Activated B cell treated with CpG ODN at 0.5 μM for 24 hours (primary cell): ENCODE measurements at regions not wholly inside any gene's neighbourhood (a gene's known extent, or its start where the extent isn't known, plus 50 kb on each side); places are given as distances from the start of the nearest gene placed in this dataset.

Experiments used
- ATAC-seq: fragments of 200-7000 bp; cut with Tn5 transposase; one replicate; pipeline ENCODE4 v1.10.0; 2021; ENCODE audit warnings: low read depth, mild to moderate bottlenecking, moderate library complexity
- CTCF ChIA-PET: fragments of 350-600 bp; sonication (Branson Sonifier 250); formaldehyde crosslinking; loops from one replicate; lab custom pipeline; 2021; ENCODE audit warnings: antibody characterized with exemption; lab: Charles Lee
- POLR2A ChIA-PET: fragments of 350-600 bp; sonication (Branson Sonifier 250); formaldehyde crosslinking; loops from one replicate; lab custom pipeline; 2021; ENCODE audit warnings: antibody characterized with exemption; lab: Charles Lee
- DNase-seq: peaks from one replicate; pipeline ENCODE4 v3.0.0; 2022
- H3K27ac Mint-ChIP-seq: one replicate; pipeline ENCODE4 v1.8.0; 2020; ENCODE audit warnings: mixed read lengths
- H3K27me3 Mint-ChIP-seq: one replicate; pipeline ENCODE4 v1.8.0; 2021; ENCODE audit warnings: mixed read lengths
- H3K36me3 Mint-ChIP-seq: one replicate; pipeline ENCODE4 v1.8.0; 2021; ENCODE audit warnings: low read depth, mixed read lengths
- H3K4me1 Mint-ChIP-seq: one replicate; pipeline ENCODE4 v1.8.0; 2021; ENCODE audit warnings: mixed read lengths
- H3K4me3 Mint-ChIP-seq: one replicate; pipeline ENCODE4 v1.8.0; 2020; ENCODE audit warnings: mild to moderate bottlenecking, mixed read lengths
- H3K9me3 Mint-ChIP-seq: one replicate; pipeline ENCODE4 v1.8.0; 2020; ENCODE audit warnings: mixed read lengths
- intact Hi-C: fragments of 100-400 bp; cut with micrococcal nuclease; formaldehyde crosslinking; loops from one replicate; pipeline ENCODE4 v1.15.1; 2024
- TF ChIP-seq, protein P1 (sequence below): fragments of 200-600 bp; IDR thresholded peaks from one replicate; pipeline ENCODE4 v1.8.0; 2022; ENCODE audit warnings: antibody characterized with exemption, mild to moderate bottlenecking

DNA sequence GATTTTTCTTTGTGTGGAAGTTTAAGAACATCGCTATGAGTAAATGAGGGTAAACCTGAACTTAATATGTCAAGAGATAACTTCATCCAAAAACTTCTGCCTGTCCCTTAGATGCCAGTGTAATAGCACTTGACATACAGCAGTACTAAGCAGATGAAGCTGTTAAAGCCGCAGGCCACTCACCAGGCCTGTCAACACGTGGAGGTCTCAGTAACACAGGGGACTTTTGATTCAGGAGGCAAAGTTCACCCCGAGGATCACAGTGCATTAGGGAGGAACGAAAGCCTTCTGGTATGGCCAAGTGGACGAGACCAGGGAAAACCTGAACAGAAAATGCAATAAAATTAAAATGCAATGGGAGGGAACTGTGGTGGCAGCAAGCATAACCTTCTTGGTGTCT, 235.7 kb downstream of the CHD9NB start:
- Mint-ChIP-seq H3K27me3 (peaks cover 6% of the 10 kb centered on the region), H3K9me3 (no peaks in the 10 kb centered on the region), H3K36me3 (no peaks in the 10 kb centered on the region), H3K27ac (no peak overlapping the region), H3K4me3 (no peak overlapping the region), H3K4me1 (no peaks in the 10 kb centered on the region)
- DNase-seq: no peak
- ChIA-PET CTCF (no interaction called here), POLR2A (no interaction called here)
- TF ChIP-seq, protein P1, sequence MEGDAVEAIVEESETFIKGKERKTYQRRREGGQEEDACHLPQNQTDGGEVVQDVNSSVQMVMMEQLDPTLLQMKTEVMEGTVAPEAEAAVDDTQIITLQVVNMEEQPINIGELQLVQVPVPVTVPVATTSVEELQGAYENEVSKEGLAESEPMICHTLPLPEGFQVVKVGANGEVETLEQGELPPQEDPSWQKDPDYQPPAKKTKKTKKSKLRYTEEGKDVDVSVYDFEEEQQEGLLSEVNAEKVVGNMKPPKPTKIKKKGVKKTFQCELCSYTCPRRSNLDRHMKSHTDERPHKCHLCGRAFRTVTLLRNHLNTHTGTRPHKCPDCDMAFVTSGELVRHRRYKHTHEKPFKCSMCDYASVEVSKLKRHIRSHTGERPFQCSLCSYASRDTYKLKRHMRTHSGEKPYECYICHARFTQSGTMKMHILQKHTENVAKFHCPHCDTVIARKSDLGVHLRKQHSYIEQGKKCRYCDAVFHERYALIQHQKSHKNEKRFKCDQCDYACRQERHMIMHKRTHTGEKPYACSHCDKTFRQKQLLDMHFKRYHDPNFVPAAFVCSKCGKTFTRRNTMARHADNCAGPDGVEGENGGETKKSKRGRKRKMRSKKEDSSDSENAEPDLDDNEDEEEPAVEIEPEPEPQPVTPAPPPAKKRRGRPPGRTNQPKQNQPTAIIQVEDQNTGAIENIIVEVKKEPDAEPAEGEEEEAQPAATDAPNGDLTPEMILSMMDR: no peak
- intact Hi-C loops: no loop called here
- ATAC-seq: no peak

DNA sequence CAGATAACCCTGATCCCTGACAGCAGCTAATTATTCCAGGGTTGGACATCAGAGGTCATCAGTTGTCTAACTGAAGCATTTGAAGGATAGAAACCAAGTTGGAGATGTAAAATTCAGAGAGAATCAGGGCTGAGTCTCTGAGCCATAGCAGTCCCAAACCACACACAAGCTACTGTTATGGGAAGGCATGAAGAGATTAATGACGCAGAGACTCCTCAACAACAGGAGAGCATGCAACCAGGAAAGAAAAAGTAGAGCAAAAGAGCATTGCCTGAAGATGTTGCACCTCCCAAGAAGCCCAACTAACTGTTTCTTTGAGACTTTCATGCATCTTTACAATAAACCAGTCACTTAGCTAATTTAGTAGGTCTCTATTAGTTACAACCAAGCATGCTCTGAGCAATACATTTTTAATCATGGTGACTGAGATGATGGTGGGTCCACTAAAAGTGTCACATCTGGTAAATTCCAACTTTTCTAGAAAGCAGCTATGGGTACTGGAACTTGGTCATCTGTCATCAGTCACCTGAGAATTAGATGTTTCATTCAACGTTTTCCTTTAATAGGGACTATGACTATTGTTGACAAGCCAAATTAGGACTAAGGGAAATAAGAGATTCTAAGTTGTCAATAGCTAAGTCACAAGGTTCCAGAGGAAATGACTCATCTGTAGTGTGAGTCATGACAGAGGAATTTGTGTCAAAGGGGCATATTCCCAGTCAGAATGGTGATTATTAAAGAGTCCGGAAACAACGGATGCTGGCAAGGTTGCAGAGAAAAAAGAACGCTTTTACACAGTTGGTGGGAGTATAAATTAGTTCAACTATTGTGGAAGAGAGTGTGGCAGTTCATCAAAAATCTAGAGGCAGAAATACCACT, 239.8 kb downstream of the CHD9NB start:
- ATAC-seq (no peak), DNase-seq (no peak)
- intact Hi-C loops: no loop called here
- Mint-ChIP-seq H3K27ac (no peak overlapping the region), H3K36me3 (no peaks in the 10 kb centered on the region), H3K4me3 (no peak overlapping the region), H3K4me1 (no peaks in the 10 kb centered on the region), H3K27me3 (no peaks in the 10 kb centered on the region), H3K9me3 (no peaks in the 10 kb centered on the region)
- TF ChIP-seq, protein P1: no peak
- POLR2A ChIA-PET: no interaction called here
- CTCF ChIA-PET: no interaction called here

DNA sequence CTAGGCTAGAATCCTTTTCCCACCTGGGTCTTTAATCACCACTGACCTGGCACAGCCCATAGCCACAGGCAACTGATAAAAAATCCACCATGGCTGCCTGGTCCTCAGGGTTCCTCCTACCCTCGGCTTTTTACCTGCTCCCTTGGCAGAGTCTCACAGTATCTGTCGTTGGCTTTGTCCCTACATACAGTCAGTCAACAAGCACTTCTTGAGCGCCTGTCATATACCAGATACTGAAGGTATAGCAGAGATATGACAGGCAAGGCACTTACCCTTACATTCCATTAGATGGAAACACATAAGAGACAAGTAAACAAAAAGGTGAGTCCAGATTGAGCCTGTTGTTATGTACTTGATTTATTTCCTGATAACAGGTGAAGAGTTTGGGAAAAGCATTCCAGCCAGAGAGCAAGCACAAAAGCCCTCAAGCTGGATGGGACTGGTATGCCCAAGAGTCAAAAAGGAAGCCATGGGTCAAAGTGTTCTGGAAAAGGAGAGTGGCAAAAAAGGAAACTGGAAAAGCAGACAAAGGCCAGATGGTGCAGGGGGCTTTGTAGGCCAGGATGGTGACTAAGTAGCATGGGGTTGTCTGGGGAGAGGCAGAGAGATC, 247.0 kb downstream of the CHD9NB start:
- no peaks in the 10 kb centered on the region for H3K27me3 Mint-ChIP-seq
- TF ChIP-seq, protein P1: no peak
- ATAC-seq (no peak), DNase-seq (no peak)
- no peaks in the 10 kb centered on the region for H3K36me3 Mint-ChIP-seq
- intact Hi-C loops: no loop called here
- H3K9me3 Mint-ChIP-seq: peaks cover 5% of the 10 kb centered on the region
- H3K27ac Mint-ChIP-seq: no peak overlapping the region
- no peak overlapping the region for H3K4me3 Mint-ChIP-seq
- ChIA-PET CTCF (no interaction called here), POLR2A (no interaction called here)
- no peaks in the 10 kb centered on the region for H3K4me1 Mint-ChIP-seq

DNA sequence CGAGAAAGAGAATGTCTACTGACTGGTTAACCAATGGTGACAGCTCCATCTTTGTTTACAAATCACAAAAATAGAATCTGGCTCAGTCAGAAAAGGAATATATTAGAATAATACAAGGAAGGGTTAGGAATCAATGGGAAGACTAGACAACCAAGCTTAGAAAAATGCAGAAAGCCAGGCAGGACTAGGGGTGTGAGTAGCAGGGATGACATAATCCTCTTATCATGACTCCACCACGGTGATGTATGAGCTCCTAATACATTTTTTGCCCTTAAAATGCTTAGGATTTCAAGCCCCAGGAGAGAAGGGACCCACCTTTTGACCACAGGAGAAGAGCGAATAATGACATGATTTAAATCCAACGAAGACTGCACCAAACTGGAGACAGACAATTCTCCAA, 252.3 kb downstream of the CHD9NB start:
- no peak for ATAC-seq

DNA sequence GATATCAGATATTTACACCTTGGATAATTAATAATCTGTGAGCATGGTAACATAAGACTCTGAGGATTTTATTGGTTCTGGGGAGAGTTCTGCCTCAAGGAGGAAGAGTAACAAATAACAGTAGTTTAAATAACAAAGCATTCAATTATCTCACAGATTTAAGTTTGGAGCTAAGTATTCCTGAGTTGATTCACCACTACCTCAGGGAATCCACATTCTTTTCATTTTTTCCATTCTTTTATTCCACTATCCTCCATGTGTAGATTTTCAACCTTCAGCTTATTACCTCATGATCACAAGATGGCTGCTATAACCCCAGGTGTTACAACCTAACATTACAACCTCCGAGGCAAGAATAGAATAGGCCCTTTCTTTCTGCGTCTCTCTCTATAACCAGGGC, 252.2 kb upstream of the TOX3 start:
- ATAC-seq: no peak
- Mint-ChIP-seq H3K4me1 (no peaks in the 10 kb centered on the region), H3K9me3 (peaks cover 5% of the 10 kb centered on the region), H3K36me3 (no peaks in the 10 kb centered on the region), H3K27me3 (no peaks in the 10 kb centered on the region), H3K4me3 (no peak overlapping the region), H3K27ac (no peak overlapping the region)
- TF ChIP-seq, protein P1: no peak
- DNase-seq: no peak
- intact Hi-C loops: no loop called here
- POLR2A ChIA-PET: no interaction called here
- CTCF ChIA-PET: no interaction called here

More for the DNA sequence above, 252.3 kb downstream of the CHD9NB start:
- H3K4me3 Mint-ChIP-seq: no peak overlapping the region
- CTCF ChIA-PET: no interaction called here
- POLR2A ChIA-PET: no interaction called here
- H3K9me3 Mint-ChIP-seq: peaks cover 7% of the 10 kb centered on the region
- DNase-seq: no peak
- H3K4me1 Mint-ChIP-seq: no peaks in the 10 kb centered on the region
- no peaks in the 10 kb centered on the region for H3K27me3 Mint-ChIP-seq
- intact Hi-C loops: no loop called here
- TF ChIP-seq, protein P1: no peak
- H3K27ac Mint-ChIP-seq: no peak overlapping the region
- H3K36me3 Mint-ChIP-seq: no peaks in the 10 kb centered on the region
